ENCODE measurements at regions not wholly inside any gene's neighbourhood (a gene's known extent, or its start where the extent isn't known, plus 50 kb on each side); places are given as distances from the start of the nearest gene placed in this dataset.

- no peak; the same call in 1 of the 2 replicates for TF ChIP-seq POGK (CRISPR knock-in tag; conservative IDR thresholded peaks at IDR 0.05)
- no peak for TF ChIP-seq GATA4 (IDR thresholded peaks at IDR 0.05; ENCODE audit: borderline replicate concordance, low read depth)
- TF ChIP-seq ATF3 (CRISPR knock-in tag; IDR thresholded peaks at IDR 0.05): peak; percentile 89
- no peak for TF ChIP-seq HMGA1 (CRISPR knock-in tag; conservative IDR thresholded peaks at IDR 0.05)
- no peak for TF ChIP-seq SYNCRIP (IDR thresholded peaks at IDR 0.05; ENCODE audit: insufficient read depth, low read depth, low read length)
- no peak for TF ChIP-seq ZNF367 (CRISPR knock-in tag; IDR thresholded peaks at IDR 0.05; ENCODE audit: borderline replicate concordance)
- TF ChIP-seq SRSF4 (IDR thresholded peaks at IDR 0.05; ENCODE audit: low read depth, low read length, poor library complexity, severe bottlenecking): no peak
- TF ChIP-seq, protein P1, sequence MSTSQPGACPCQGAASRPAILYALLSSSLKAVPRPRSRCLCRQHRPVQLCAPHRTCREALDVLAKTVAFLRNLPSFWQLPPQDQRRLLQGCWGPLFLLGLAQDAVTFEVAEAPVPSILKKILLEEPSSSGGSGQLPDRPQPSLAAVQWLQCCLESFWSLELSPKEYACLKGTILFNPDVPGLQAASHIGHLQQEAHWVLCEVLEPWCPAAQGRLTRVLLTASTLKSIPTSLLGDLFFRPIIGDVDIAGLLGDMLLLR (CRISPR knock-in tag; IDR thresholded peaks at IDR 0.05): no peak
- TF ChIP-seq, protein P2, sequence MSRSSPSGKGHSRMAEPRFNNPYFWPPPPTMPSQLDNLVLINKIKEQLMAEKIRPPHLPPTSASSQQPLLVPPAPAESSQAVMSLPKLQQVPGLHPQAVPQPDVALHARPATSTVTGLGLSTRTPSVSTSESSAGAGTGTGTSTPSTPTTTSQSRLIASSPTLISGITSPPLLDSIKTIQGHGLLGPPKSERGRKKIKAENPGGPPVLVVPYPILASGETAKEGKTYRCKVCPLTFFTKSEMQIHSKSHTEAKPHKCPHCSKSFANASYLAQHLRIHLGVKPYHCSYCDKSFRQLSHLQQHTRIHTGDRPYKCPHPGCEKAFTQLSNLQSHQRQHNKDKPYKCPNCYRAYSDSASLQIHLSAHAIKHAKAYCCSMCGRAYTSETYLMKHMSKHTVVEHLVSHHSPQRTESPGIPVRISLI (CRISPR knock-in tag; IDR thresholded peaks at IDR 0.05; ENCODE audit: borderline replicate concordance): no peak
- TF ChIP-seq ZNF614 (CRISPR knock-in tag; IDR thresholded peaks at IDR 0.05; ENCODE audit: borderline replicate concordance): peak; percentile 74; the same call in 1 of the 2 replicates
- TF ChIP-seq ZNF205 (CRISPR knock-in tag; IDR thresholded peaks at IDR 0.05): no peak
- TF ChIP-seq ZNF547 (CRISPR knock-in tag; IDR thresholded peaks at IDR 0.05): no peak
- TF ChIP-seq SRF (IDR thresholded peaks at IDR 0.05; ENCODE audit: low read depth, low read length): no peak
- no peak for TF ChIP-seq SIN3B (IDR thresholded peaks at IDR 0.05; ENCODE audit: low read length)
- TF ChIP-seq RFXANK (CRISPR knock-in tag; IDR thresholded peaks at IDR 0.05): no peak
- TF ChIP-seq SMC3 (IDR thresholded peaks at IDR 0.05; ENCODE audit: low read length): no peak
- TF ChIP-seq, protein P3, sequence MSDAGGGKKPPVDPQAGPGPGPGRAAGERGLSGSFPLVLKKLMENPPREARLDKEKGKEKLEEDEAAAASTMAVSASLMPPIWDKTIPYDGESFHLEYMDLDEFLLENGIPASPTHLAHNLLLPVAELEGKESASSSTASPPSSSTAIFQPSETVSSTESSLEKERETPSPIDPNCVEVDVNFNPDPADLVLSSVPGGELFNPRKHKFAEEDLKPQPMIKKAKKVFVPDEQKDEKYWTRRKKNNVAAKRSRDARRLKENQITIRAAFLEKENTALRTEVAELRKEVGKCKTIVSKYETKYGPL (CRISPR knock-in tag; IDR thresholded peaks at IDR 0.05): no peak
- peak; percentile 77; the same call in 1 of the 2 replicates for TF ChIP-seq HNF4G (IDR thresholded peaks at IDR 0.05; ENCODE audit: borderline replicate concordance, low read depth, low read length)
- TF ChIP-seq HNF4G (CRISPR knock-in tag; IDR thresholded peaks at IDR 0.05; ENCODE audit: borderline replicate concordance, low read depth): 0 out of 2 replicates have a peak, but pooled peaks have one; percentile 34
- no peak for TF ChIP-seq TAF1 (CRISPR knock-in tag; IDR thresholded peaks at IDR 0.05)
- TF ChIP-seq TP53 (CRISPR knock-in tag; conservative IDR thresholded peaks at IDR 0.05): no peak
- no peak for TF ChIP-seq FOSL1 (CRISPR knock-in tag; IDR thresholded peaks at IDR 0.05; ENCODE audit: borderline replicate concordance)
- no peak for TF ChIP-seq CENPT (CRISPR knock-in tag; IDR thresholded peaks at IDR 0.05; ENCODE audit: low read depth)
- no peak for TF ChIP-seq ZNF704 (CRISPR knock-in tag; IDR thresholded peaks at IDR 0.05; ENCODE audit: borderline replicate concordance)
- TF ChIP-seq ZMAT5 (CRISPR knock-in tag; IDR thresholded peaks at IDR 0.05; ENCODE audit: borderline replicate concordance, low read depth): no peak
These were observed 53.3 kb upstream of the TNFRSF21 start (continued) for GRCh38 chr6:47362857-47363461.

All from HepG2 (cell line).